Lower lobe of right lung (tissue), 2 donors: ENCODE measurements at regions not wholly inside any gene's neighbourhood (a gene's known extent, or its start where the extent isn't known, plus 50 kb on each side); places are given as distances from the start of the nearest gene placed in this dataset.

ENCODE experiments used
- ATAC-seq, 2 donors: fragments of 200-7000 bp; cut with Tn5 transposase; one replicate each; pipeline ENCODE4 v1.9.1; 2020 to 2022; ENCODE audit warnings: mild to moderate bottlenecking in 2 of 2, moderate library complexity in 2 of 2
- DNase-seq: peaks from one replicate; pipeline ENCODE4 v3.0.0-alpha.2; 2020
- H3K27ac ChIP-seq: fragments of 200-600 bp; one replicate; pipeline ENCODE4 v1.8.0; 2022
- H3K27me3 ChIP-seq: fragments of 200-600 bp; one replicate; pipeline ENCODE4 v1.8.0; 2022; ENCODE audit warnings: low read depth
- H3K36me3 ChIP-seq: fragments of 200-600 bp; one replicate; pipeline ENCODE4 v1.8.0; 2022; ENCODE audit warnings: mild to moderate bottlenecking
- H3K4me1 ChIP-seq: fragments of 200-600 bp; one replicate; pipeline ENCODE4 v1.8.0; 2022
- H3K4me3 ChIP-seq: fragments of 200-600 bp; one replicate; pipeline ENCODE4 v1.8.0; 2022; ENCODE audit warnings: mild to moderate bottlenecking
- H3K9me3 ChIP-seq: fragments of 200-600 bp; one replicate; pipeline ENCODE4 v1.8.0; 2022
- intact Hi-C: fragments of 100-400 bp; cut with DNase I; formaldehyde crosslinking; loops from one replicate; pipeline ENCODE4 v1.11.0; 2022
- TF ChIP-seq, protein P1 (sequence below): fragments of 200-600 bp; IDR thresholded peaks from one replicate; pipeline ENCODE4 v1.8.0; 2022; ENCODE audit warnings: antibody characterized with exemption, mild to moderate bottlenecking
- donor health status: DM: no; HTN: yes; CAD: no; lungs with severe emphysema.

DNA sequence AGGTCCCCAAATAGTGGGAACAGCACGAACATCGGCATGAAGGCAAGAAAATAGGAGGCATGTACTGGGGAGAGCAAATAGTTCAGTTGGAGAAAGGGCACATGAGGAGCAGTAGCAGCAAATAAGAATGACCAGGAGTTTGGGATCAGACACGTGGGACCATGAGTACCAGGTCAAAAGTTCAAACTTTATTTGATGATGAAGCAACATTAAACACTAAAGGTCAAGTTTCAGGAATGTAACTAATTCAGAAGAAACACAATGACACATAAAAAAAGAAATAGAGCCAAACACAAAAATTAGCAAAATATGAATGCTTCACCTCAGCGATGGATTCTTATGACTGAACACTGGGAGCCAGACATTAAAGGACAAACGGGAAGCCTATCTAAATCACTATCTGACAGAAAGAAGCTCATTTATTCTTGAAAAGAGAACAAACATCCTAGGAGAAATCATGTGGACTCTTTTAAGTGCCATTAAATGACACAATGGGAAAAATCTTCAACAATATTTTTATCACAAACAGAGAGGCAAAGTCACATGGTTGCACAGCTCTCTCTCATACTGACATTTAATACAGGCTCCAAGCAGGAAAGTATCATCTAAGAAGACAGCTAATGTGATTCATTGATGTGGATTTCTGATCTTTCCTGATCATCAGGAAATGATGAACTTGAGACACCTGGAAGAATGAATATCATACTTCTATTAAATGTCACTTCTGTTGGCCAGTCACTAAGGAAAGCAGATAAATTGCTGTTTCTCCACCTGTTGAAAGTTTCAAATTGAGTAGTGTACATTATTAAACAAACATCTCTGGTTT lies 216.9 kb upstream of the THBS1 start:
- no peaks in the 10 kb centered on the region for H3K27me3 ChIP-seq
- no peaks in the 10 kb centered on the region for H3K9me3 ChIP-seq
- no peak overlapping the region for H3K4me3 ChIP-seq
- intact Hi-C loops: no loop called here
- no peaks in the 10 kb centered on the region for H3K4me1 ChIP-seq
- no peak for DNase-seq
- H3K36me3 ChIP-seq: no peaks in the 10 kb centered on the region
- TF ChIP-seq, protein P1, sequence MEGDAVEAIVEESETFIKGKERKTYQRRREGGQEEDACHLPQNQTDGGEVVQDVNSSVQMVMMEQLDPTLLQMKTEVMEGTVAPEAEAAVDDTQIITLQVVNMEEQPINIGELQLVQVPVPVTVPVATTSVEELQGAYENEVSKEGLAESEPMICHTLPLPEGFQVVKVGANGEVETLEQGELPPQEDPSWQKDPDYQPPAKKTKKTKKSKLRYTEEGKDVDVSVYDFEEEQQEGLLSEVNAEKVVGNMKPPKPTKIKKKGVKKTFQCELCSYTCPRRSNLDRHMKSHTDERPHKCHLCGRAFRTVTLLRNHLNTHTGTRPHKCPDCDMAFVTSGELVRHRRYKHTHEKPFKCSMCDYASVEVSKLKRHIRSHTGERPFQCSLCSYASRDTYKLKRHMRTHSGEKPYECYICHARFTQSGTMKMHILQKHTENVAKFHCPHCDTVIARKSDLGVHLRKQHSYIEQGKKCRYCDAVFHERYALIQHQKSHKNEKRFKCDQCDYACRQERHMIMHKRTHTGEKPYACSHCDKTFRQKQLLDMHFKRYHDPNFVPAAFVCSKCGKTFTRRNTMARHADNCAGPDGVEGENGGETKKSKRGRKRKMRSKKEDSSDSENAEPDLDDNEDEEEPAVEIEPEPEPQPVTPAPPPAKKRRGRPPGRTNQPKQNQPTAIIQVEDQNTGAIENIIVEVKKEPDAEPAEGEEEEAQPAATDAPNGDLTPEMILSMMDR: no peak
- no peak overlapping the region for H3K27ac ChIP-seq
- peak in 1 of 2 donors; percentile 40 for ATAC-seq

DNA sequence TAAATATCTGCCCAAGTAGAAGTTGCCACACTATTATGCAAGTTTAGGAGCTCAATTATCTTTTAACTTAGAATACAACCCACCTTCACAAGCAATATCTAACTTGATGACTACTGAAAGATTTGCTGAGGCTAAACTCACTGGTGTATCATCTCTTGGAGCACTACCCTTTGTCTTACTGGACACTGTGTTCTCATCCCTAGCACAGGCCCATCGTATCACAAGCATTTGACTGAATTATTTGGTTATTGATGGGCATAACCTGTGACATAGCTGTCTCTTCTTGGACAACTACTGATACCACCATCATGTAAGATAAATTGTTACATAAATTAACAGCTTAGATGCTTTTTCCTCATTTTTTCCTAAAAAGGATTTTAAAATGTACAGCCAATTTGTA lies 216.2 kb upstream of the THBS1 start:
- no peak overlapping the region for H3K27ac ChIP-seq
- H3K4me3 ChIP-seq: no peak overlapping the region
- H3K36me3 ChIP-seq: no peaks in the 10 kb centered on the region
- TF ChIP-seq, protein P1: no peak
- H3K4me1 ChIP-seq: no peaks in the 10 kb centered on the region
- ATAC-seq: no peak
- no peaks in the 10 kb centered on the region for H3K27me3 ChIP-seq
- no peak for DNase-seq
- H3K9me3 ChIP-seq: no peaks in the 10 kb centered on the region
- intact Hi-C loops: no loop called here

DNA sequence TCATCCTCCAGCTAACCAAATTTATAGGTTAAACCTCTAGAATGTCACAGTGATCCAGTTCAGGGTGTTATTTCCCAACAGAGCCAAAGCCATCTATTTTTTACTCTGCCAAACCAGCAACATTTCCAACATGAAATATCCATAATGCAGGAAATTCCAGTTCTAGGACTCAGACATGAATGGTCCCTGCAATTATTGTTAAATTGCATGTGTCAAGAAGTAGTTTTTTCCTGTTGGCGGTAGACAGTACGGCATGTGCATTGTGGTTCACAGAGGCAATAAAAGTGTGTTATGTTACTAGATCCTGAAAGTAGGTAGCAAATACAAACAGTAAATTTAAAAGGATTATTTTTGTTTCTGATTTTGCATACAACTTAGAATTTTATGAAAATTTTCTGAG lies 215.7 kb upstream of the THBS1 start:
- ATAC-seq: no peak
- no peak overlapping the region for H3K4me3 ChIP-seq
- H3K27me3 ChIP-seq: no peaks in the 10 kb centered on the region
- H3K27ac ChIP-seq: no peak overlapping the region
- no peak for DNase-seq
- intact Hi-C loops: no loop called here
- no peaks in the 10 kb centered on the region for H3K9me3 ChIP-seq
- TF ChIP-seq, protein P1: no peak
- H3K36me3 ChIP-seq: no peaks in the 10 kb centered on the region
- H3K4me1 ChIP-seq: no peaks in the 10 kb centered on the region

DNA sequence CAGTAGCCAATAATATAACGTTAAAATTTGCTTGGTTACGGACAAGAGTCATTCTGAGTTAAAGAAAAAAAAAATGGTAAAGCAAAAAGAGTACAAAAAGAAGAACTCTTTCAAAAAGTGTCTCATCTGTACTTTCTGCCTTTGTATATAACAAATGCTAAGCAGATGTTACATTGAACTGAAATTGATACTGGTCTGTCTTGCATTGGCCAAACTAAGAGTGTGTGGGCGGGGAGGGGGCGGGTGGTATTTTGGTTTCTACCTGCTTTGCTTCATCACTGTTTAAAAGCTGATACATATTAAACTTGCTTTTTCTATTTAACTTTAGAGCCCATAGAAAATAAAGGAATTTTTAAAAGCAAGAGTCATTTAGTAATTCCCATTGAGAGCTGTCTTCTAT lies 215.0 kb upstream of the THBS1 start:
- Histone ChIP-seq H3K9me3 (no peaks in the 10 kb centered on the region), H3K4me3 (no peak overlapping the region), H3K36me3 (no peaks in the 10 kb centered on the region), H3K27ac (no peak overlapping the region), H3K27me3 (no peaks in the 10 kb centered on the region), H3K4me1 (no peaks in the 10 kb centered on the region)
- TF ChIP-seq, protein P1: no peak
- no peak for DNase-seq
- ATAC-seq: no peak
- intact Hi-C loops: no loop called here

DNA sequence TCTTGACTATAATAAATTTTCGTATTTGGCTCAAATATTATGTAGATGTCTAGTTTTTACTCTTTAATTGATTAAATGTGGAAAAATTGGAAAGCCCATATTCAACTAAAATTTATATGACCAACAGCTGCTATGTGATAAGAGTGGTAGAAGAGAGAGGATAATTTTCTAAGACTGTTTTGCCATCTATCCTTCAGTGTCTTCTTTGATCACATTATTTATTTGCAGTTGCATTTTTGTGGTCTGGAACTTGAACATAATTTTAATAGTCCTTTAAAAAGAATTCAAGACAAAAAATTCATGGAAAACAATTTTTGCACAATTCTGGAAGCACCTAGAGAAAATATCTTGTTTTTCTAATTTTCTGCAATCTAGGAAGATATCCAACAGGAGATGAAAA lies 213.3 kb upstream of the THBS1 start:
- TF ChIP-seq, protein P1: no peak
- Histone ChIP-seq H3K4me1 (no peaks in the 10 kb centered on the region), H3K9me3 (peaks cover 12% of the 10 kb centered on the region), H3K36me3 (no peaks in the 10 kb centered on the region), H3K27ac (no peak overlapping the region), H3K27me3 (no peaks in the 10 kb centered on the region), H3K4me3 (no peak overlapping the region)
- no peak for DNase-seq
- intact Hi-C loops: no loop called here
- ATAC-seq: no peak
